ENCODE measurements at regions not wholly inside any gene's neighbourhood (a gene's known extent, or its start where the extent isn't known, plus 50 kb on each side); places are given as distances from the start of the nearest gene placed in this dataset.
"Not testable (repeated sequence)": the region's sequence is repeated elsewhere in the genome, so short reads cannot be mapped to it uniquely, and the experiment has no call there.

GRCh38 chr12:20044846-20045245 lies 323.5 kb upstream of the PDE3A start:
- Mint-ChIP-seq H3K27ac (no peak overlapping the region), H3K36me3 (ENCODE audit: low read depth) (no peaks in the 10 kb centered on the region), H3K9me3 (peaks cover 5% of the 10 kb centered on the region), H3K27me3 (ENCODE audit: low read depth) (no peaks in the 10 kb centered on the region), H3K4me1 (ENCODE audit: low read depth) (no peaks in the 10 kb centered on the region), H3K4me3 (no peak overlapping the region)

DNA sequence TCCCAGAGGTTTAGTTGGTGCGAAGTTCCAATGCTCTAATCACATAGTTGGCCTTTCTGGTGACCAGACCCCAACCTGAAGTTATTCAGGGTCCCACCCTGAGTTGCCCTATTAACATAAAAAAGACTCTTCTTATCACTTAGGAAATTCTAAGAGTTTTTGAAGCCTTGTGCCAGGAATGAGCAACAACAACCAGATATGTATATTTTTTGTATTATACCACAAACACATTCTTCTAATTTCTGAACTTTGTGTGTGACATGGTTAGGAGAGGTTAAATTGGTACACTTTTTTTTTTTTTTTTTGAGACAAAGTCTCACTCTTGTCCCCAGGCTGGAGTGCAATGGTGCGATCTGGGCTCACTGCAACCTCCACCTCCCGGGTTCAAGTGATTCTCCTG lies 320.4 kb upstream of the PDE3A start:
- H3K27me3 Mint-ChIP-seq (ENCODE audit: low read depth) = no peaks in the 10 kb centered on the region
- no peak overlapping the region for H3K4me3 Mint-ChIP-seq
- H3K27ac Mint-ChIP-seq = no peak overlapping the region
- H3K36me3 Mint-ChIP-seq (ENCODE audit: low read depth) = no peaks in the 10 kb centered on the region
- H3K4me1 Mint-ChIP-seq (ENCODE audit: low read depth) = no peaks in the 10 kb centered on the region
- H3K9me3 Mint-ChIP-seq = no peaks in the 10 kb centered on the region

GRCh38 chr12:20050221-20050620 lies 318.1 kb upstream of the PDE3A start:
- Mint-ChIP-seq H3K4me3 (no peak overlapping the region), H3K27ac (no peak overlapping the region), H3K9me3 (no peaks in the 10 kb centered on the region), H3K27me3 (ENCODE audit: low read depth) (no peaks in the 10 kb centered on the region), H3K36me3 (ENCODE audit: low read depth) (no peaks in the 10 kb centered on the region), H3K4me1 (ENCODE audit: low read depth) (no peaks in the 10 kb centered on the region)

GRCh38 chr12:20053782-20054181 lies 314.6 kb upstream of the PDE3A start:
- Mint-ChIP-seq H3K27ac (no peak overlapping the region), H3K4me3 (no peak overlapping the region), H3K9me3 (no peaks in the 10 kb centered on the region), H3K36me3 (ENCODE audit: low read depth) (no peaks in the 10 kb centered on the region), H3K27me3 (ENCODE audit: low read depth) (no peaks in the 10 kb centered on the region), H3K4me1 (ENCODE audit: low read depth) (no peaks in the 10 kb centered on the region)

GRCh38 chr12:20055856-20056255 lies 312.5 kb upstream of the PDE3A start:
- no peak overlapping the region for H3K27ac Mint-ChIP-seq
- no peaks in the 10 kb centered on the region for H3K4me1 Mint-ChIP-seq (ENCODE audit: low read depth)
- no peaks in the 10 kb centered on the region for H3K36me3 Mint-ChIP-seq (ENCODE audit: low read depth)
- H3K27me3 Mint-ChIP-seq (ENCODE audit: low read depth) = no peaks in the 10 kb centered on the region
- no peaks in the 10 kb centered on the region for H3K9me3 Mint-ChIP-seq
- no peak overlapping the region for H3K4me3 Mint-ChIP-seq

DNA sequence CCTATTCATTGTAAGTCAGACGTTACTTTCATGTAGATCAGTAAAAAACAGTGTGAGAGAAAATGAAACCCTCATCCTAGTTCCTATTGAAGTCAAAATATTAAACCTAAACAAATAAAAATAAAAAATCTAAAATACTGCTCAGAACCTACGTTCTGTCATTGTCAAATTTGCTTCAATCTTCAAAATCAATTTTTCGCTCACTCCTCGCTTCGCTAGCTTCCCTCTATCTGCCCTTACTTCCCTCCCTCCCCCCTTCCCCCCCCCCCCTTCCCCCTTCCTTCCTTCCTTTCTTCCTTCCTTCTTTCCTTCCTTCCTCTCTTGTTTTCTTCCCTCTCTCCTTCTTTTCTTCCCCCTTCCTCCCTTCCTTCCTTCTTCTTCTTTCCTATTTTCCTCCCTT lies 310.9 kb upstream of the PDE3A start:
- no peaks in the 10 kb centered on the region for H3K36me3 Mint-ChIP-seq (ENCODE audit: low read depth)
- H3K9me3 Mint-ChIP-seq = peaks cover 9% of the 10 kb centered on the region
- H3K4me1 Mint-ChIP-seq (ENCODE audit: low read depth) = no peaks in the 10 kb centered on the region
- H3K27ac Mint-ChIP-seq = no peak overlapping the region
- no peaks in the 10 kb centered on the region for H3K27me3 Mint-ChIP-seq (ENCODE audit: low read depth)
- H3K4me3 Mint-ChIP-seq = no peak overlapping the region

GRCh38 chr12:20063116-20063515 lies 305.2 kb upstream of the PDE3A start:
- no peaks in the 10 kb centered on the region for H3K36me3 Mint-ChIP-seq (ENCODE audit: low read depth)
- H3K27me3 Mint-ChIP-seq (ENCODE audit: low read depth) = no peaks in the 10 kb centered on the region
- no peak overlapping the region for H3K27ac Mint-ChIP-seq
- H3K9me3 Mint-ChIP-seq = peaks cover 20% of the 10 kb centered on the region
- H3K4me1 Mint-ChIP-seq (ENCODE audit: low read depth) = no peaks in the 10 kb centered on the region
- no peak overlapping the region for H3K4me3 Mint-ChIP-seq

DNA sequence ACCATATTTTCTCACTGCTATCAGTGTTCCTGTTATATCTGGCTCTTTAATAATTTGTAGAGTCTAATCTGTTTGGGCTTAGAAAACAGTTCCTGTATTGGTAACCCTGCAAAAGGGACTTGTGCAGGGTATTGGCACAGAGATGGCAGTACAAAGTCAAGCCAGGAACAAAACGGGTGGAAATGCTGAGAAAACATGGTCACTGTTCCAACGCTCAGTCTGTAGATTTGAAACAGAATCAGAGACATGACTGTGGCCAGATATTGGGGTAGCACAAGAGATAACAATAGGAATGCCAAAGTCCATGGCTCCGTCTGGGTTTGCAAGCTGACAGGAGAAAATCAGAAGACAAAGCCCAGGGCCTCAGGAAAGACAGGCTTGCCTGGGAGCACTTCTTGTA lies 290.7 kb upstream of the PDE3A start:
- Mint-ChIP-seq H3K36me3 (ENCODE audit: low read depth) (no peaks in the 10 kb centered on the region), H3K27me3 (ENCODE audit: low read depth) (no peaks in the 10 kb centered on the region), H3K4me3 (no peak overlapping the region), H3K4me1 (ENCODE audit: low read depth) (no peaks in the 10 kb centered on the region), H3K9me3 (peaks cover 8% of the 10 kb centered on the region), H3K27ac (no peak overlapping the region)

GRCh38 chr12:20089077-20089476 lies 279.3 kb upstream of the PDE3A start:
- peaks cover 4% of the 10 kb centered on the region for H3K9me3 Mint-ChIP-seq

DNA sequence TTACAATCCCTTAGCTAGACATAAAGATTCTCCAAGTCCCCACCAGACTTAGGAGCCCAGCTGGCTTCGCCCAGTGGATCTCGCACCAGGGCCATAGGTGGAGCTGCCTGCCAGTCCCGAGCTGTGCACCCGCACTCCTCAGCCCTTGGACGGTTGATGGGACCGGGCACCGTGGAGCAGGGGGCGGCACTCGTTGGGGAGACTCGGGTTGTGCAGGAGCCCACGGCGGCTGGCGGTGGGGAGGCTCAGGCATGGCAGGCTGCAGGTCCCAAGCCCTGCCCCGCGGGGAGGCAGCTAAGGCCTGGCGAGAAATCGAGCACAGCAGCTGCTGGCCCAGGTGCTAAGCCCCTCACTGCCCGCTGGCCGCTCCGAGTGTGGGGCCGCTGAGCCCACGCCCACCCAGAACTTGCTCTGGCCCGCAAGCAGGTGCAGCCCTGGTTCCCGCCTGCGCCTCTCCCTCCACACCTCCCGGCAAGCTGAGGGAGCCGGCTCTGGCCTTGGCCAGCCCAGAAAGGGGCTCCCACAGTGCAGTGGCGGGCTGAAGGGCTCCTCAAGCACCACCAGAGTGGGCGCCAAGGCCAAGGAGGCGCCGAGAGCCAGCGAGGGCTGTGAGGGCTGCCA lies 275.0 kb upstream of the PDE3A start:
- not testable (repeated sequence) for H3K9me3 Mint-ChIP-seq; H3K4me1 Mint-ChIP-seq (ENCODE audit: low read depth); H3K4me3 Mint-ChIP-seq; H3K27me3 Mint-ChIP-seq (ENCODE audit: low read depth); H3K36me3 Mint-ChIP-seq (ENCODE audit: low read depth); H3K27ac Mint-ChIP-seq

More at GRCh38 chr12:20089077-20089476, 279.3 kb upstream of the PDE3A start:
- H3K36me3 Mint-ChIP-seq (ENCODE audit: low read depth) = no peaks in the 10 kb centered on the region
- H3K4me3 Mint-ChIP-seq = no peak overlapping the region
- no peak overlapping the region for H3K27ac Mint-ChIP-seq
- H3K4me1 Mint-ChIP-seq (ENCODE audit: low read depth) = no peaks in the 10 kb centered on the region
- no peaks in the 10 kb centered on the region for H3K27me3 Mint-ChIP-seq (ENCODE audit: low read depth)

DNA sequence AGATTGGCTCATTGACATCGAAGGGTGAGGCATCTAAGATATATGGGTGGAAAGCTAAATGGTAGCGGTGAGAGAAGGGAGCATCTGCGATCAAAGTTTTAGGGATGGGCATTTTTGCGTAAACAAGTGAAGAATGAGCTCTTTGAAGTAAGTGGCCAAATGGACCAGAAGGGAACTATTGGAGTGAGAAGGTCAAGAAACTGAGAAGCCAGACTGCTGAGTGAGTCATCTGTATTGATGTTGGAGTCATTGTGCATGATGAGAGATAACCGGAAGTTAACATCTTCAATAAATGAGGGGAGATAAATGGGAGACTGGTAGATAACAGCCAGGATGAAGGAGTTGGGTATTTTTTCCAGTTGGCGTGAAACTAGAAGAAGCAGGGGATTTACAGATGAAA lies 271.9 kb upstream of the PDE3A start:
- Mint-ChIP-seq H3K4me1 (ENCODE audit: low read depth) (no peaks in the 10 kb centered on the region), H3K9me3 (peaks cover 3% of the 10 kb centered on the region), H3K36me3 (ENCODE audit: low read depth) (no peaks in the 10 kb centered on the region), H3K4me3 (no peak overlapping the region), H3K27me3 (ENCODE audit: low read depth) (no peaks in the 10 kb centered on the region), H3K27ac (no peak overlapping the region)

- Mint-ChIP-seq H3K4me3 (no peak overlapping the region), H3K9me3 (peaks cover 3% of the 10 kb centered on the region), H3K27ac (no peak overlapping the region), H3K4me1 (ENCODE audit: low read depth) (no peaks in the 10 kb centered on the region), H3K36me3 (ENCODE audit: low read depth) (no peaks in the 10 kb centered on the region), H3K27me3 (ENCODE audit: low read depth) (no peaks in the 10 kb centered on the region)
These were observed 270.7 kb upstream of the PDE3A start for GRCh38 chr12:20097626-20098025.

DNA sequence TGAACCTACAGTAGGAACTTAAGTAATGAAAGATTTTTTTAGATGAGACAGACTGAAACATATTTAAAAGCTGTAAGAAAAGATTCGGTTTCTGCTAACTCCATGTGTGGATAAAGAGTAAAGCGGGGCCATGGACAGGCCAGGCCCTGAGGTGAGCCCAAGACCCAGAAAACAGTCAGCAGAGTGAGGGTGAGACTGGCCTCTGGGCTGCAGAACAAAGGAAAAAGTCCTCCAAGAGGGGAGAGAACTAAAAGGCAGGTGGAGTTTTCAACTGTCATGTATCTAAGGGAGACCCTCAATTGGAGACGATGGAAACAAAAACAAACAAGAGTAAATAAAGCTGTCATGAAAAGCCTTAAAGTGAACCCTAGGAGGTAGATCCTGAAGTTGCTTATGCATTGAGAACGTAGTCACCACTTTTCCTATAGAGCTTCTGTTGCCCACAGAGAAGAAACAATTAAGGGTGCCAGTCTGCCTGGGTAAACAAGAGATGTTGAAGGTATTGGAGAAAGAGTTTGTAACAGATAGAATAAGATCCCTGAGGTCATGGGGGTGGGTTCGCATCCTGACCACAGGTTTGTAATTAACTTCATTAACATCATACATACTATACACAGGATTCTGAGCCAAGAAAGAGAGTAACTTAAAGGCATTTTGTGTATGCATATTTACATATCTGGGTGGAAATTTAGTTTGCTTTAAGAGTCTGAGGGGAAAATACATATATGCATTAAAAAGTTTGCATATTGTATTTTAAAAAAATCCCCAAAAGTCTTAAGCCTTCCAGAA lies 268.7 kb upstream of the PDE3A start:
- H3K4me3 Mint-ChIP-seq = no peak overlapping the region
- H3K9me3 Mint-ChIP-seq = peaks cover under 1% of the 10 kb centered on the region
- H3K36me3 Mint-ChIP-seq (ENCODE audit: low read depth) = no peaks in the 10 kb centered on the region
- H3K4me1 Mint-ChIP-seq (ENCODE audit: low read depth) = no peaks in the 10 kb centered on the region
- H3K27ac Mint-ChIP-seq = no peak overlapping the region
- H3K27me3 Mint-ChIP-seq (ENCODE audit: low read depth) = no peaks in the 10 kb centered on the region

DNA sequence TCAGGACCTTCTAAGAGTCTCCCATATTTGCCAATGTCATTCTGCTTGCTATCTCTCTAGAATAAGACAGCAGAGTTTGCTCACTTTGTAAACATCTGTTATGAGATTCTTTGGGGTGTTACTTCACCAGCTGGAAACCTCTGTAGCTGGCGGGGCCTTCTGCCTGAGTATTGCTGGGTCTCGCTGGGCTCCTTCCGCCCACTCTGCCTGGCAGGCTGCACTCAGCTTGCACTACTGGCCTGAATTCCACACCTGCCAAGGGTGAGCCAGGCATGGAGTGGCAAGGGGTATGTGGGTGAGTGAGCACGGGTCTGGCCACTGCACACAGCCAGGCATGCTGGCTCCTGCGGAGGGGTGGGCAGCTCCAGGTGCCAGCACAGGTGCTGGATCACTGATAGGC lies 267.3 kb upstream of the PDE3A start:
- H3K27ac Mint-ChIP-seq = no peak overlapping the region
- no peaks in the 10 kb centered on the region for H3K9me3 Mint-ChIP-seq
- H3K4me3 Mint-ChIP-seq = no peak overlapping the region
- H3K4me1 Mint-ChIP-seq (ENCODE audit: low read depth) = no peaks in the 10 kb centered on the region
- H3K36me3 Mint-ChIP-seq (ENCODE audit: low read depth) = no peaks in the 10 kb centered on the region
- no peaks in the 10 kb centered on the region for H3K27me3 Mint-ChIP-seq (ENCODE audit: low read depth)

GRCh38 chr12:20105943-20106342 lies 262.4 kb upstream of the PDE3A start:
- Mint-ChIP-seq H3K4me3 (no peak overlapping the region), H3K27ac (no peak overlapping the region), H3K36me3 (ENCODE audit: low read depth) (no peaks in the 10 kb centered on the region), H3K9me3 (no peaks in the 10 kb centered on the region), H3K4me1 (ENCODE audit: low read depth) (no peaks in the 10 kb centered on the region), H3K27me3 (ENCODE audit: low read depth) (no peaks in the 10 kb centered on the region)
